Skeletal muscle satellite cell (primary cell): ENCODE measurements at regions not wholly inside any gene's neighbourhood (a gene's known extent, or its start where the extent isn't known, plus 50 kb on each side); places are given as distances from the start of the nearest gene placed in this dataset.

Experiments
- H3K27me3 ChIP-seq: 2 replicates; pipeline ENCODE4 v1.7.0; 2013; ENCODE audit warnings: low read length; ENCODE audit not compliant: control insufficient read depth, insufficient read depth
- H3K36me3 ChIP-seq: 2 replicates; pipeline ENCODE4 v1.7.0; 2013; ENCODE audit warnings: mild to moderate bottlenecking, control low read depth, low read length; ENCODE audit not compliant: insufficient read depth
- H3K4me1 ChIP-seq: 2 replicates; pipeline ENCODE4 v1.7.0; 2013; ENCODE audit warnings: low read length; ENCODE audit not compliant: control insufficient read depth, insufficient read depth
- H3K4me2 ChIP-seq: 2 replicates; pipeline ENCODE4 v1.7.0; 2013; ENCODE audit warnings: mild to moderate bottlenecking, low read length
- H3K4me3 ChIP-seq: 2 replicates; pipeline ENCODE4 v1.7.0; 2013; ENCODE audit warnings: low read length
- H3K9ac ChIP-seq: 2 replicates; pipeline ENCODE4 v1.7.0; 2013; ENCODE audit warnings: mild to moderate bottlenecking, low read depth, low read length, moderate library complexity
- H3K9me3 ChIP-seq: replicated peaks from 2 replicates; pipeline ENCODE4 v1.7.0; 2013; ENCODE audit warnings: mild to moderate bottlenecking, control low read depth, low read length

- H3K4me3 ChIP-seq = no peak overlapping the region
- no peak overlapping the region for H3K4me2 ChIP-seq
These were observed 266.6 kb downstream of the SMARCA2 start for GRCh38 chr9:2281803-2282185.

GRCh38 chr9:2284770-2285169 is 269.6 kb downstream of the SMARCA2 start:
- Histone ChIP-seq H3K9me3 (no peaks in the 10 kb centered on the region), H3K4me3 (no peak overlapping the region), H3K9ac (no peak overlapping the region), H3K4me1 (no peaks in the 10 kb centered on the region), H3K27me3 (peaks cover 8% of the 10 kb centered on the region), H3K4me2 (no peak overlapping the region), H3K36me3 (no peaks in the 10 kb centered on the region)

More at GRCh38 chr9:2281803-2282185, 266.6 kb downstream of the SMARCA2 start:
- Histone ChIP-seq H3K36me3 (no peaks in the 10 kb centered on the region), H3K4me1 (no peaks in the 10 kb centered on the region), H3K27me3 (no peaks in the 10 kb centered on the region), H3K9me3 (no peaks in the 10 kb centered on the region), H3K9ac (no peak overlapping the region)

GRCh38 chr9:2285416-2286332 is 270.5 kb downstream of the SMARCA2 start:
- Histone ChIP-seq H3K9me3 (no peaks in the 10 kb centered on the region), H3K4me3 (no peak overlapping the region), H3K4me1 (no peaks in the 10 kb centered on the region), H3K9ac (no peak overlapping the region), H3K27me3 (peaks cover 8% of the 10 kb centered on the region), H3K4me2 (no peak overlapping the region), H3K36me3 (no peaks in the 10 kb centered on the region)

GRCh38 chr9:2286333-2286705 is 271.2 kb downstream of the SMARCA2 start:
- no peak overlapping the region for H3K9ac ChIP-seq
- peaks cover 8% of the 10 kb centered on the region for H3K27me3 ChIP-seq
- H3K4me1 ChIP-seq = no peaks in the 10 kb centered on the region
- no peak overlapping the region for H3K4me2 ChIP-seq
- no peak overlapping the region for H3K4me3 ChIP-seq
- H3K9me3 ChIP-seq = no peaks in the 10 kb centered on the region
- no peaks in the 10 kb centered on the region for H3K36me3 ChIP-seq

DNA sequence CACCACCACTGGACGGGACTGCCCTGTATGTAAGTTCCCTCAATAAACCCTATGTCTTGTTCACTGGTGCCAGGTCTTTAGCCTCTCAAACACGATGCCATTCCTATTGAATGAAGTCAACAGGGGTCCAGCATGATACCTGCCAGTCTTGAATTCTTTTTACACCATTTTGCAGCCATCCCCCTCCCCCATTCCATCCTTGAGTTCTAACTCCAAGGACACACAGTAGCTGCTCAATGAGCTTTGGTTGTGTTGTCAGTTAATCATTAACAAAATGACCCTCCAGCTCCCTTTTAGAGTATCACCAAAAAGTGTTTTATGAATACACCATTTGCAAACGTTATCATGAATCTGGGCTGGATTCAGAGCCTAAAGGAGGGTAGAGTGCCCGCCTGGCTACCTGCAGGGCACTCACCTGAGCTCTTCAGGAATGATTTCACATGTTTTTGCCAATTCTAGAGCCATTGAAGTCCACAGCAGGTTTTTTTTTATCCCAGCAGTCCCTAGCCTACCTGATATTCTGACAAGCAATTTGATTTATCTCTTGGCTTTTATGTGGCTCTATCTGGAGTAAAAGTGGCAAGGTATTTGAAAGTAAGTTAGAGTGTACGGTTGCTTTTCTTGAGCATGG is 271.8 kb downstream of the SMARCA2 start:
- H3K27me3 ChIP-seq = peaks cover 8% of the 10 kb centered on the region
- H3K9ac ChIP-seq = no peak overlapping the region
- H3K4me3 ChIP-seq = no peak overlapping the region
- no peaks in the 10 kb centered on the region for H3K36me3 ChIP-seq
- H3K9me3 ChIP-seq = no peaks in the 10 kb centered on the region
- no peak overlapping the region for H3K4me2 ChIP-seq
- H3K4me1 ChIP-seq = no peaks in the 10 kb centered on the region

DNA sequence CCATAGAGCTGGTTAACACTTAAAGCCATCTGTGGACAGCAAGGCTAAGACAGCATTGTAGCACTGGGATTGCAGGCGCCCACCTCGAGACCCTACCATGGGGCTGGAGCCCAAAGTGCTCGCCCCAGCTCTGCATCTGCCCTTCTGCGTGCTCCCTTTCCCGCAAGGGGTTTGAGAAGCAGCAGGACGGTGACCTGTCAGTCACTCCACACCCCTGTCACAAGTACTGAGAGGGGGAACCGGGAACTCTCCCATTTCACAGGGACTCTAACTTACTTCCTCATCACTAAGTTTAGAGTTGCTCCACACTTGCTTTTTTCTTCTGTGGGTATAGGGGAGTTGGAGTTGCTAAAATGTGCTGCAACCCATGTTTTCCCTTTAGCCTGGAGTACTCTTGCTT is 273.2 kb downstream of the SMARCA2 start:
- Histone ChIP-seq H3K9me3 (no peaks in the 10 kb centered on the region), H3K36me3 (no peaks in the 10 kb centered on the region), H3K27me3 (peaks cover 8% of the 10 kb centered on the region), H3K4me3 (no peak overlapping the region), H3K4me2 (no peak overlapping the region), H3K9ac (no peak overlapping the region), H3K4me1 (no peaks in the 10 kb centered on the region)

DNA sequence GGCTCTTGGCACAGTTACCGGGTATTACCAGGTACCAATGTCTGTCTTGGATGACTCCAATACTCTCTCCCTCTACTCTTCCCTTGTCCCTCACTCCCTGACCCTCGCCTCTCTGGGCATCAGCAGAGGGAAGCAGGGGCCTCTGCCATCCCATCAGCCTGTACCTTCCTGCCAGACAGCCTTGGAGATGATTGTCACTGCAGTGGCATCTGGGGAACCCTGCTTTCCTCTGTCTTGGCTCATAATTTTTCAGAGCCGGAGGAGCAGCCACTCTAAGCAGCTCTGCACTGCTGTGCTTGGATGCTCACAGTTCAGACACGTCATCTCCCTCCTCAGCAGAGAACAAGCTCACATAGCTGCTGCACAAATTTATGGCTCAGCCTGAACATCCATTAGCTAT is 274.1 kb downstream of the SMARCA2 start:
- Histone ChIP-seq H3K9ac (no peak overlapping the region), H3K4me2 (no peak overlapping the region), H3K9me3 (no peaks in the 10 kb centered on the region), H3K27me3 (peaks cover 8% of the 10 kb centered on the region), H3K4me1 (no peaks in the 10 kb centered on the region), H3K4me3 (no peak overlapping the region), H3K36me3 (no peaks in the 10 kb centered on the region)

DNA sequence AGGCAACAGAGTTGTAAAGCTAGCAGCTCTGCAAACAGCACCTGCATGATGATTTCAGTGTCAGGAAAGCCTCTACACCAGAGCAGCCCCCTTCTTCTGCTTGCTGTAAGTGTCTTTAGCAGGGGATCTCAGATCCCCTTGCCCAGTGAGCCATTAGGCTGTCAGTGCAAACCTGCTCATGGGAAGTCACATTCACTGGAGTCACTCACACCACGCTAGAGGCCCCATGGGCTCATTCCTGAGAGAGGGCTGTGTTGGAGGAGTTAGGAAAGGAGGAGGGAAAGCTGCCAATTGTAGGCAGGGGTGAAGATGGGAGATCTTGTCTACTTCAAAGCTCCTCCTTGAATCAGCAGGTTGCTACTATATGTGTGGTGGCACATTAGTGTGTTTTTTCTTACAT is 275.2 kb downstream of the SMARCA2 start:
- H3K4me3 ChIP-seq = no peak overlapping the region

GRCh38 chr9:2291980-2292704 is 277.0 kb downstream of the SMARCA2 start:
- H3K4me2 ChIP-seq = no peak overlapping the region
- H3K9me3 ChIP-seq = no peaks in the 10 kb centered on the region
- H3K4me3 ChIP-seq = no peak overlapping the region
- no peaks in the 10 kb centered on the region for H3K36me3 ChIP-seq
- H3K4me1 ChIP-seq = no peaks in the 10 kb centered on the region
- peaks cover 8% of the 10 kb centered on the region for H3K27me3 ChIP-seq
- no peak overlapping the region for H3K9ac ChIP-seq

More for the DNA sequence above, 275.2 kb downstream of the SMARCA2 start:
- H3K27me3 ChIP-seq = peaks cover 8% of the 10 kb centered on the region
- H3K36me3 ChIP-seq = no peaks in the 10 kb centered on the region
- no peaks in the 10 kb centered on the region for H3K9me3 ChIP-seq
- H3K4me2 ChIP-seq = no peak overlapping the region
- no peak overlapping the region for H3K9ac ChIP-seq
- no peaks in the 10 kb centered on the region for H3K4me1 ChIP-seq

- H3K36me3 ChIP-seq = no peaks in the 10 kb centered on the region
- H3K27me3 ChIP-seq = peaks cover 6% of the 10 kb centered on the region
- H3K4me1 ChIP-seq = no peaks in the 10 kb centered on the region
- no peak overlapping the region for H3K4me3 ChIP-seq
- no peak overlapping the region for H3K9ac ChIP-seq
- no peaks in the 10 kb centered on the region for H3K9me3 ChIP-seq
- no peak overlapping the region for H3K4me2 ChIP-seq
These were observed 277.6 kb downstream of the SMARCA2 start for GRCh38 chr9:2292733-2293132.

GRCh38 chr9:2297771-2298170 is 282.6 kb downstream of the SMARCA2 start:
- Histone ChIP-seq H3K27me3 (no peaks in the 10 kb centered on the region), H3K9me3 (no peaks in the 10 kb centered on the region), H3K4me2 (no peak overlapping the region), H3K4me1 (no peaks in the 10 kb centered on the region), H3K9ac (no peak overlapping the region), H3K4me3 (no peak overlapping the region), H3K36me3 (no peaks in the 10 kb centered on the region)
